ENCODE measurements at regions not wholly inside any gene's neighbourhood (a gene's known extent, or its start where the extent isn't known, plus 50 kb on each side); places are given as distances from the start of the nearest gene placed in this dataset.

DNA sequence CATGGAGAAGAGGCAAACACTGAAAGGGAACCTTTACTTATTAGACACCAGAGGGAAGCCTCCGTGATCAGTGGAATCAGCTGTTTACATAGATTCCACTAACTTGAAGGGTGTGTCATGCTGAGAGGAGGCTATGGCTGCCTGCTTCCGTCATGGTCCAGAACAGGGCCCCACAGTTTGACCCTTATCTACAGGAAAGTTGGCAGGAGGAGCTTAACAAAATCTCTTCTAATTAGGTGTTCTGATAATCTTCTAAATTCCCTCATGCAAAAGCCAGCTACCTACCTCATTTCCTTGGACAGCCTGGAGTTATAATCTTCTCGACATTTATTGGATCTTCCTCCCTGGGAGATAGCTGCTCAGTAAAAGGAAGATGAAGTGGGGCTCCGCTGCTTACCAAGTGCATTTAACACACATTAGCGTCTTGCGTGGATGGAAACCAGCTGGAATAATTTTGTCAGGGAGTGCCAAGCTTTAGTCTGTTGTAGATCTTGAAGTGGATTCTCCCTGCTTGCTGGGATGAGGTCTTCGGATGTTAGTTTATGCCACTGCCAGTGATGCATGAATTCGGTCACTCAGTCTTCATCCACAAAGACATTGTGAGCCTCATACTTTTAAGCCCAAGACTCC is 171.0 kb downstream of the PAH start:
- H3K27ac Mint-ChIP-seq = no peak overlapping the region
- no peaks in the 10 kb centered on the region for H3K36me3 Mint-ChIP-seq
- H3K27me3 Mint-ChIP-seq = peaks cover 7% of the 10 kb centered on the region
- H3K4me1 Mint-ChIP-seq = no peaks in the 10 kb centered on the region
- no peak overlapping the region for H3K4me3 Mint-ChIP-seq
- H3K9me3 Mint-ChIP-seq = peaks cover 0 to 5% (median 3%) of the 10 kb centered on the region in 3 donors

DNA sequence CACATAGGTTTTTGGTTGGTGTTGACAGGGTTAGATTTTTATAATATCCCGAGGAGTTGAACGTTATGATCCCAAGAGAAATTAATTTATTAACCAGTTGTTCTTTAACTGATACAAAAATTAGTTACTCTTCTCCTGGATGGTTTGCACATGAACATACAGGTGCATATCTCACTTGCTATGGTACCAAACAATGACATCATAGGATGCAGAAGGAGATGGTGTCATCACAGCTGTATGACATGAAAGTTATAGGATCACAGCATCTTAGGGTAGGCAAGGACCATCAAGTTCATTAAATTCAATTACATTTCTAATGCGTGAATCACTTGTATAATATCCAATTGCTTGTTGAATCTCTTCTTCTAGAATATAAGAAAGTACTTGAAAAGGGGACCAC is 175.8 kb downstream of the PAH start:
- Mint-ChIP-seq H3K27ac (no peak overlapping the region), H3K9me3 (no peaks in the 10 kb centered on the region), H3K4me1 (peaks cover 0 to 2% (median 0%) of the 10 kb centered on the region in 3 donors), H3K27me3 (peaks cover 5% of the 10 kb centered on the region), H3K4me3 (no peak overlapping the region), H3K36me3 (no peaks in the 10 kb centered on the region)

DNA sequence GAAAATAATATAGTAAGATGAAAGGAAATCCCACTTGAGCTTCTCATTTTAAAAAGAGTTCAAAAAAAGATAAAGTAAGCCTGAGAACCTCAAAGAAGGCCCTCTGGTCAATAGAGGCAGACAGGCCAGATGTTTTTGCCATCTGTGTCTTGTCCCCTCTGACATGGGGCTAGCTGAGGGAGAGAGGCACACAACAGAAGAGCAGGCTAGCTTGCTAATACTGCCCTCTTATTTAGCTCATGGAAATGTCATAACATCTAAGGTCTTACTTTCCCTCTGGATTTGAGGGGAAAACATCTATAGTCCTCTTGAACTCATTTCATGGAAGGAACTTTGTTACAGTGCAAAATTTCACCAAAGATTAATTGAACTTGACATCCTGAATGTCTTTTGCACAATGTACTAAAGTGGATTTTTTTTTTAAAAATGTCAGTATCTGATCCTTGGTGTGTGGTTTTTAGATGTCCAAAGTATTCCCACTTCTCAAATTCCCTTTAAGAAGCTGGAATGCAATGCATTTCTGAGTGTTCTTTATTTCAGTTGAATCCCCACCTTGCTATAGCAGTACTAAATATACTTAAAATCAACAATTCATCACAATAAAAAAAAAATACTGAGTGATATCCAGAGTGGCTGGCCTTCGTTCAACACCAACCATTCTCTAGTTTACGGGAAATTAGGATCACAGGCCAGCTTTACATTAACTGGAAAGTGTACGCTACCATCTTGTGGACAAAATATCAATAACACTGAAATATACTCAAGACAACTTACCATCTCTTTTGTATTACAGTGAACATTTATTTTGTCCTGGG is 176.7 kb downstream of the PAH start:
- Mint-ChIP-seq H3K27me3 (peaks cover 2% of the 10 kb centered on the region), H3K9me3 (no peaks in the 10 kb centered on the region), H3K4me3 (no peak overlapping the region), H3K36me3 (no peaks in the 10 kb centered on the region), H3K27ac (no peak overlapping the region), H3K4me1 (peaks cover 4% of the 10 kb centered on the region in 3 donors)

DNA sequence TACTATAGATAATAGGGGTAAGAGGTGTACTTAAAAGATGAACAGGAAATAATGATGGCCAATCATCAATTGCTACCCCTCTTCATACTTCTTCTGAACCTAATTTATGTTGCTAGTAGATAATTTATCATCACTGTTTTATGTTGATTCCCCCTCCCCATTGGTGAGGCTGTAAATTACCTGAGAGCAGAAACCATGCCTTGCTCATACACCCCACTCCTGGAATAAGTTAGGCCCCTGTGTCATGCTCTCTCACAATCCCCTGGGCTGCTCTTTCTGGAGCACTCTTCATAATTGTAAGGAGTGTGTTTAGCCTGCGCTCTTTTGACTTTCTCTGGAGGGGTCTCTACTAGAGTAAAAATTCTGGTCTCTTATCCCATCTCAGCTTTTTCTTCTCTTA is 180.7 kb downstream of the PAH start:
- H3K27ac Mint-ChIP-seq = no peak overlapping the region
- no peaks in the 10 kb centered on the region for H3K27me3 Mint-ChIP-seq
- H3K4me1 Mint-ChIP-seq = peaks cover 7 to 10% (median 9%) of the 10 kb centered on the region in 3 donors
- H3K9me3 Mint-ChIP-seq = no peaks in the 10 kb centered on the region
- no peak overlapping the region for H3K4me3 Mint-ChIP-seq
- H3K36me3 Mint-ChIP-seq = peaks cover 3% of the 10 kb centered on the region

DNA sequence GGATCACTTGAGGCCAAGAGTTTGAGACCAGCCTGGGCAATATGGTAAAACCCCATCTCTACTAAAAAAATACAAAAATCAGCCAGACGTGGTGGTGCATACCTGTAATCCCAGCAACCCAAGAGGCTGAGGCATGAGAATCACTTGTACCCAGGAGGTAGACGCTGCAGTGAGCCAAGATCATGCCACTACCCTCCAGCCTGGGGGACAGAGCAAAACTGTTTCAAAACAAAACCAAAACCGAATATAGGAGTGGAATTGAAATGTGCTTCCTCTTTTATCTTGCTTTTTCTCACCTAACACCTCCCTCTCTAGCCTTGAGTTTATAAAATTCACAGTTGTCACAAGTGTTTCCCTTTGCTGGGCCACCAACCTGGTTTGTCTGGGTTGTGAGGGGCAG is 181.9 kb downstream of the PAH start:
- Mint-ChIP-seq H3K9me3 (no peaks in the 10 kb centered on the region), H3K27ac (peak overlapping the region; percentile 8 to 69 (median 19)), H3K4me3 (peak overlapping the region in 2 of 4 donors; percentile 12 to 88), H3K36me3 (peaks cover 3% of the 10 kb centered on the region), H3K4me1 (peaks cover 7 to 10% (median 9%) of the 10 kb centered on the region in 3 donors), H3K27me3 (no peaks in the 10 kb centered on the region)

DNA sequence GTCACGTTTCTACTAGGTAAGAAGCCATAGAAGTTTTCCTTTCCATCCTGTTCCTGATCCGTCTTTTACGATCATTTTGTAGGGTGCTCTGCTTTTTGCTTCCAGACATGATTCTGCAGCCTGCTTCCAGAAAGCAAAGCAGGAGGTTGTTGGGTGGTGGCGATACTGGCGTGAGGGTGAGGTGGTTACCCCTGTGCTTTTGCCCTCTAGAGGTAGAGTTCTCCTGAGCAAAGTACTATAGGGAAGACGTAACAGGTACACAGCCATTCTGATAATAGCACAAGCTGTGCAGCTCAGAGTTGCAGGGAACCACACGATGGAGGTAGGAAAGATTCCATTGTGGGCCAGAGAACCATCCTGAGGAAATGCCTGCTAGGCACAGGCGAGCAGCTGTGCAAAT is 186.0 kb downstream of the PAH start:
- Mint-ChIP-seq H3K4me1 (peaks cover 11 to 18% (median 13%) of the 10 kb centered on the region in 3 donors), H3K27me3 (no peaks in the 10 kb centered on the region), H3K9me3 (no peaks in the 10 kb centered on the region), H3K27ac (no peak overlapping the region), H3K4me3 (no peak overlapping the region), H3K36me3 (peaks cover 3% of the 10 kb centered on the region)

DNA sequence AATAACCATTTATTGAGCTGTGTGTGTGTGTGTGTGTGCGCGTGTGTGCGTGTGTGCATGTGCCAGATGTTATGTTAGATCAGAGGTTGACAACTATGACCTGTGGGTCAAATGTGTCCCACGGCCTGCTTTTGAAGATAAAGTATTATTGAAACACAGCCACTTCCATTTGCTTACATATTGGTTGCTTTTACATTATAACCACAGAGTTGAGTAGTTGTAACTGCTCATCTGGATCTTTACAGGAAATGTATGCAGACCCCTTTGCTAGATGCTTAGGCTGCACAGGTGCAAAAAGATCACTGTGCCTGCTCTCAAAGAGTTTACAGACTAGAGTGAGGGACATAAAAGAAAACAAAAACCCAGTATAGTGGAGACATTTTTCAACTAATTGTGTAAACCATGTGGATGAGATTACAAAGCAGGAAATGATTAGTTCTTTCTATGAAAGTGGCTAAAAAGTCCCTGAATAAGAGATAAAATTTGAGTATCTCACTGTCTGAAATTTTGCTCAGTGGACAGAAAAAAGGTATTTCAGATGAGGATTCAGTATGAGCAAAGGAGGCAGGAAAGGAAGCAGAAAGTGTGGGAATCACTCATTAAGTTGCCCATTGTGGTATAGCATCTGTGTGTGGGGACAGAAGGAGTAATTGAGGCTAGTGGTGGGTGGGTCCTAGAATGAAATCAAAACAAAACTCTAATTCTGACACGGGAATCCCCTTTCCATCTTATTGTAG is 188.4 kb downstream of the PAH start:
- H3K27me3 Mint-ChIP-seq = no peaks in the 10 kb centered on the region
- peaks cover 4 to 8% (median 6%) of the 10 kb centered on the region in 3 donors for H3K4me1 Mint-ChIP-seq
- H3K36me3 Mint-ChIP-seq = peaks cover 3% of the 10 kb centered on the region
- H3K9me3 Mint-ChIP-seq = peaks cover 0 to 2% (median 0%) of the 10 kb centered on the region in 3 donors
- no peak overlapping the region for H3K4me3 Mint-ChIP-seq
- H3K27ac Mint-ChIP-seq = no peak overlapping the region

DNA sequence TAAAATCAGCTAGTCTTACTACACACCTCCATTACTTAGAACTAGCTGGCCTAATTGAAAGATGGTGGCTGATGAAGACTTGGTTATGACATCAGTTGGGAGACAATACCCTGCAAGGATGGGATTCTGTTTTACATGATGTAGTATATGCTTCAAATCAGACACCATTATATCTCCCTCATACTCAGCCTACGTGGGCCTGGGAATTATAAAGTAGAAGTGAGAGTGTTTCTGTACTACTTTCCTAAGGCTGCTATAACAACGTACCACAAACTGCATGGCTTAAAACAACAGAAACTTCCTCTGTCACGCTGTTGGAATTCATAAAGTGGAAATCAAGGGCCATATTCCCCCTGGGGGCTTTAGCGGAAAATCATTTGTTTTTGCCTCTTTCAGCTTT is 190.4 kb downstream of the PAH start:
- H3K36me3 Mint-ChIP-seq = no peaks in the 10 kb centered on the region
- no peak overlapping the region for H3K4me3 Mint-ChIP-seq
- no peak overlapping the region for H3K27ac Mint-ChIP-seq
- H3K4me1 Mint-ChIP-seq = peaks cover 4 to 8% (median 6%) of the 10 kb centered on the region in 3 donors
- no peaks in the 10 kb centered on the region for H3K27me3 Mint-ChIP-seq
- H3K9me3 Mint-ChIP-seq = peaks cover 0 to 2% (median 0%) of the 10 kb centered on the region in 3 donors

DNA sequence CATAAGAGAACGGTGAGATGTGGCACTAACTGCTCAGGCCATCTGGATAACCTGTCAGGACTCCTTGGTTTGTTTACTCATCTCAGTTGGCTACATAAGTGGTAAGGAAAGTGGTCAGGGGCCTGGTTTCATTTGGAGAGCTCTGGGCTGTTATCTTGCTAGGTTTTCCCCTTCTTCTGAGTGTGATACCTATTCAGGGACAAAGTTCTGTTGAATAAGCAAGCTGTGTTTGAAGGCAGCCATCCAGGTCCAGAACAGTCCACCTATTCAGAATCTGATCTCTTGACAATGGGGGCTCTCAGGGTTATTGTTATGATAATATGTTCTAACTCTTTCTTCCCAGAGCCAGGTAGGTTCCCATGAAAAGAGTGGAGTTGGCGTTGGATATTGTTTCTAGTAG is 194.9 kb downstream of the PAH start:
- H3K27me3 Mint-ChIP-seq = no peaks in the 10 kb centered on the region
- peaks cover 0 to 3% (median 2%) of the 10 kb centered on the region in 3 donors for H3K9me3 Mint-ChIP-seq
- no peaks in the 10 kb centered on the region for H3K4me1 Mint-ChIP-seq
- no peaks in the 10 kb centered on the region for H3K36me3 Mint-ChIP-seq
- H3K4me3 Mint-ChIP-seq = no peak overlapping the region
- no peak overlapping the region for H3K27ac Mint-ChIP-seq

DNA sequence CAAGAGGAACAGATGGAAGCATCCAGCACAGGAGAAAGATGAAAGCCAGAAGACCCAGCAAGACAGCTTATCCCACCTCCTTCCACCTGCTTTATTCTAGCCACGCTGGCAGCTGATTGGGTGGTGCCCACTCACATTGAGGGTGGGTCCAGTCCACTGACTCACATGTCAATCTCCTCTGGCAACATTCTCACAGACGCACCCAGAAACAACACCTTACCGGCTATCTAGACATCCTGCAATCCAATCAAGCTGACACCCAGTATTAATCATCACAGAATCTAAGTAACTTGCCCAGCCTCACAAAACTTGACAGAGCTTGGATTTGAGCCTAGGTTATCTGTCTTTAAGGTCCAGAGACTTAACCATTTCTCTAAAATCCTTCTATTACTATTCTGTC is 208.9 kb downstream of the PAH start:
- Mint-ChIP-seq H3K4me3 (no peak overlapping the region), H3K4me1 (no peaks in the 10 kb centered on the region), H3K9me3 (peaks cover 0 to 1% (median 0%) of the 10 kb centered on the region in 3 donors), H3K27ac (no peak overlapping the region), H3K36me3 (no peaks in the 10 kb centered on the region), H3K27me3 (peaks cover 3% of the 10 kb centered on the region)

DNA sequence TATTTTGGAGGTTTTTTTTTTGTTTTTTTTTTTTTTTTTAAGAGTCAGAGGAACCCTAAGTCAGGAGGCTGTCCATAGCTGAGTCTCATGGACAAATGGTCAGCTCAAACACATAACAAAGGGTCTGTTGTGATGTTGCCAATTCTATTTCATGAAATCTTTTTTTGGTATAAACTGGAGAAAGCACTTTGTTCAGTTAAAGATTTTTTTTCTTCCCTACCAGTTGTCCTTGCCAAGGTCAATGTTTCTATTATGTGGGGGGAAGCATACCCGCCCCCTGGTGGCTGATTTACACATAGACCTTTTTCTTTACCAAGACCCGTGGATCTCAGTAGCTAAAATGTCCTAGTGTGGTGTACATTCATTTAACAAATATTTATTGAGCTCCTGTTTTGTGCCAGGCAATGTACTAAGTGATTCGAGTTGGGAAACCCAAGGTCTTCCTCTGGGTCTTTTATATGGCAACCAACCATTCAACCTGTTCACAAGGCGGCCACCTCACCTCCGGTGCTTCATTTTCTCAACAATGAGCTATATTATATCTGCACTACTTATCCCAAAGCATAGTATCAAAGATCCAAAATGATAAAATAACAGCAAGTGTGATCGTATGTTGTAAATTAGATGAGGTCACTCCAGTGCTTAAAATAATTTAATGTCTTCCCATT is 214.5 kb downstream of the PAH start:
- H3K27ac Mint-ChIP-seq = no peak overlapping the region
- H3K36me3 Mint-ChIP-seq = no peaks in the 10 kb centered on the region
- H3K4me1 Mint-ChIP-seq = no peaks in the 10 kb centered on the region
- H3K9me3 Mint-ChIP-seq = no peaks in the 10 kb centered on the region
- H3K4me3 Mint-ChIP-seq = no peak overlapping the region
- peaks cover 3% of the 10 kb centered on the region for H3K27me3 Mint-ChIP-seq

DNA sequence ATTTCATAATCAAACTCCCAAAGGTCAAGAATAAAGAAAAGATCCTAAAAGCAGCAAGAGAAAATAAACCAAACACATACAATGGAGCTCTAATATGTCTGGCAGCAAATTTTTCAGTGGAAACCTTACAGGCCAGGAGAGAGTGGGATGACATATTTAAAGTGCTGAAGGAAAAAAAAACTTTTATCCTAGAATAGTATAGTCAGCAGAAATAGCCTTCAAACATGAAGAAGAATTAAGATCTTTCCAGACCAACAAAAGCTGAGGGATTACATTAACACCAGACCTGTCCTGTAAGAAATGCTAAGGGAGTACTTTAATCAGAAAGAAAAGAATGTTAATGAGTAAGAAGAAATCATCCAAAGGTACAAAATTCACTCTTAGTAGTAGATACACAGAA is 215.7 kb upstream of the IGF1 start:
- H3K9me3 Mint-ChIP-seq = peaks cover 0 to 1% (median 0%) of the 10 kb centered on the region in 3 donors
- H3K4me3 Mint-ChIP-seq = no peak overlapping the region
- peaks cover 2% of the 10 kb centered on the region for H3K36me3 Mint-ChIP-seq
- H3K4me1 Mint-ChIP-seq = no peaks in the 10 kb centered on the region
- peaks cover 14% of the 10 kb centered on the region for H3K27me3 Mint-ChIP-seq
- H3K27ac Mint-ChIP-seq = no peak overlapping the region

DNA sequence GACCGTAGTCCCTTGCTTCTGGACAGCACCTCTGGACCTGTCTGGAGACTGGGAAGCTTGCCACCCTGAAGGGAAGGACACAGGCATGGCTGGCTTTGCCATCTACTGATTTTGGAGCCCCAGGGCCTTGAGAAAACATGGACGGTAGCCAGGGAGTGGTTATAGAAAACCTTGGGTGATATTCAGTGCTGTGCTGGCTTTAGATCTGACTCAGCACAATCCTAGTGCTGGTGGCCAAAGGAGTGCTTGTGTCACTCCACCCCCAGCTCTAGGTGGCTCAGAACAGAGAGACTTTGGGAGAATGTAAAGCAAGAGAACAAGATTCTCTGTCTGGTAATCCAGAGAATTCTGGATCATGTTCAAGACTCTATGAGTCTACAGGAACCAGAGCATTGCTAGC is 214.5 kb upstream of the IGF1 start:
- Mint-ChIP-seq H3K9me3 (peaks cover 0 to 1% (median 0%) of the 10 kb centered on the region in 3 donors), H3K4me3 (no peak overlapping the region), H3K27me3 (peaks cover 17% of the 10 kb centered on the region), H3K27ac (no peak overlapping the region), H3K36me3 (peaks cover 2% of the 10 kb centered on the region), H3K4me1 (no peaks in the 10 kb centered on the region)

DNA sequence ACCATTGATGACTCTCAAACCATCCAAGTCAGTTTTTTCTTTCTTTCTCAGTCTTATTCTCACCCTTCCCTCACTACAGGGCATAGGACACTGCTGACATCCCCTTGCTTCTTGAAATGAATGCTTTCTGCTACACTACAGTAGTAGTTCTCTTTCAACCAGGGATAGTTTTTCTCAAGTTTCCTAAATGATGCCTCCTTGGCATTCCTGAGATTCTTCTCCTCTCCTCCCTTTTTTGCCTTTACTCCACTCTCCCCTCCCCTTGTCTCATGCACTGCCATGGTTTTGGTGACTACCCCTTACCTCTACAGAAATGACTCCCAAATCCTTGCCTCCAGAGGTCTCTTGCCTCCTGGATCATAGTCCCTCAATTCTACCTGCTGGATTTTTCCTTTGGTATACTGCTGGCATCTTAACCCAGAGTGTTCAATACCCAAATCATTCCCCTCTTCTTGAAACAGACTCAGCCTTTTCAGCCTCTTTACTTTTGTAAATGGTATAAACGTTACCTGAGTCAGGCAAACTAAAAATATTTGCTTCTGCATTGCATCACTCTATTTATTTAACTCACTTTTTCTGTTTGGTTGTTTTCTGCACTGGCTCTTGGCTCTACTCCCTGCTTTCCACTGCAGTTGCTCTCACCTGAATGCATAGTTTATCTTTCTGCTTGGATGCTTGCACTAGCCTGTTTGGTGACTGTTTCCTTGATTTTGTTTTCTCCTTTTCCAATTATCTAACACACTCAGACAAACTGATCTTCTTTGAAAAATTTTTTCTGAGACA is 211.6 kb upstream of the IGF1 start:
- peaks cover 0 to 1% (median 0%) of the 10 kb centered on the region in 3 donors for H3K9me3 Mint-ChIP-seq
- peaks cover 2% of the 10 kb centered on the region for H3K36me3 Mint-ChIP-seq
- peaks cover 17% of the 10 kb centered on the region for H3K27me3 Mint-ChIP-seq
- no peak overlapping the region for H3K27ac Mint-ChIP-seq
- H3K4me3 Mint-ChIP-seq = no peak overlapping the region
- H3K4me1 Mint-ChIP-seq = no peaks in the 10 kb centered on the region

Measured in IgD-negative memory B cell (primary cell).